Suprapubic skin (tissue), 4 donors: ENCODE measurements at regions not wholly inside any gene's neighbourhood (a gene's known extent, or its start where the extent isn't known, plus 50 kb on each side); places are given as distances from the start of the nearest gene placed in this dataset.

ENCODE experiments used
- DNase-seq, 2 donors: peaks; one replicate each; pipeline ENCODE4 v3.0.0-alpha.2; 2019; ENCODE audit warnings: low spot score in 2 of 2
- H3K27ac ChIP-seq: fragments of 200-600 bp; sonication (generic); one replicate; pipeline ENCODE4 v1.5.1; 2019
- H3K27me3 ChIP-seq: fragments of 200-600 bp; sonication (generic); one replicate; pipeline ENCODE4 v1.5.1; 2019
- H3K36me3 ChIP-seq: fragments of 200-600 bp; sonication (generic); one replicate; pipeline ENCODE4 v1.5.1; 2019
- H3K4me1 ChIP-seq: fragments of 200-600 bp; sonication (generic); one replicate; pipeline ENCODE4 v1.5.1; 2019
- H3K4me3 ChIP-seq: fragments of 200-600 bp; sonication (generic); one replicate; pipeline ENCODE4 v1.5.1; 2019; ENCODE audit warnings: mild to moderate bottlenecking
- H3K9me3 ChIP-seq: fragments of 200-600 bp; sonication (generic); one replicate; pipeline ENCODE4 v1.5.1; 2019
- CTCF ChIP-seq, 2 donors: fragments of 200-600 bp in 1 of 2; fragments of 450-650 bp in 1 of 2; sonication (generic) in 1 of 2; IDR thresholded peaks; one replicate each; pipeline ENCODE4 v1.5.1; 2016 to 2019; ENCODE audit warnings: antibody characterized with exemption in 2 of 2, mild to moderate bottlenecking in 1 of 2, moderate library complexity in 1 of 2
- EP300 ChIP-seq: sonication (generic); formaldehyde crosslinking; IDR thresholded peaks from one replicate; pipeline ENCODE4 v1.6.1; 2017; ENCODE audit warnings: antibody characterized with exemption
- POLR2A ChIP-seq, 2 donors: fragments of 450-650 bp; IDR thresholded peaks; one replicate each; pipeline ENCODE4 v1.6.1; 2017; ENCODE audit warnings: antibody characterized with exemption in 2 of 2, mild to moderate bottlenecking in 2 of 2, moderate library complexity in 2 of 2
- POLR2AphosphoS5 ChIP-seq, 3 donors: sonication (generic); formaldehyde crosslinking; IDR thresholded peaks; one replicate each; pipeline ENCODE4 v1.6.1; 2017; ENCODE audit warnings: antibody characterized with exemption in 3 of 3
- WGBS: methylation state at CpG from one replicate; pipeline ENCODE4 v1.1.5; 2018; 5-methylcytosine and 5-hydroxymethylcytosine counted together

GRCh38 chr15:75126864-75127580 is 74.7 kb upstream of the C15orf39 start:
- TF ChIP-seq POLR2AphosphoS5 (IDR thresholded peaks at IDR 0.05) (no peak), CTCF (IDR thresholded peaks at IDR 0.05) (no peak), EP300 (no peak), POLR2A (IDR thresholded peaks at IDR 0.05) (no peak)
- no peaks in the 10 kb centered on the region for H3K27me3 ChIP-seq
- no peaks in the 10 kb centered on the region for H3K9me3 ChIP-seq
- peaks cover 17% of the 10 kb centered on the region for H3K4me1 ChIP-seq
- no peaks in the 10 kb centered on the region for H3K36me3 ChIP-seq
- H3K27ac ChIP-seq = no peak overlapping the region
- H3K4me3 ChIP-seq = no peak overlapping the region
- DNase-seq = no peak
- WGBS = 92% methylated on average over 10 of the region's 10 CpGs

- Histone ChIP-seq H3K27me3 (no peaks in the 10 kb centered on the region), H3K9me3 (no peaks in the 10 kb centered on the region), H3K27ac (no peak overlapping the region), H3K4me1 (peaks cover 6% of the 10 kb centered on the region), H3K36me3 (no peaks in the 10 kb centered on the region), H3K4me3 (no peak overlapping the region)
- DNase-seq = no peak
- TF ChIP-seq CTCF (IDR thresholded peaks at IDR 0.05) (no peak), EP300 (no peak), POLR2A (IDR thresholded peaks at IDR 0.05) (no peak), POLR2AphosphoS5 (IDR thresholded peaks at IDR 0.05) (no peak)
- 78% methylated on average over 4 of the region's 4 CpGs for WGBS
Observed at GRCh38 chr15:75129788-75130187, 71.9 kb upstream of the C15orf39 start.

- no peaks in the 10 kb centered on the region for H3K27me3 ChIP-seq
- no peak overlapping the region for H3K4me3 ChIP-seq
- DNase-seq = no peak
- no peak overlapping the region for H3K27ac ChIP-seq
- H3K4me1 ChIP-seq = peaks cover 2% of the 10 kb centered on the region
- TF ChIP-seq EP300 (no peak), POLR2AphosphoS5 (IDR thresholded peaks at IDR 0.05) (no peak), CTCF (IDR thresholded peaks at IDR 0.05) (no peak)
- no peaks in the 10 kb centered on the region for H3K36me3 ChIP-seq
- 84% methylated on average over 1 of the region's 1 CpG for WGBS
- no peaks in the 10 kb centered on the region for H3K9me3 ChIP-seq
Observed at GRCh38 chr15:75131269-75131643, 70.4 kb upstream of the C15orf39 start.

GRCh38 chr15:75134748-75135147 is 66.9 kb upstream of the C15orf39 start:
- H3K4me1 ChIP-seq = peaks cover 9% of the 10 kb centered on the region
- no peak for DNase-seq
- no peak overlapping the region for H3K27ac ChIP-seq
- no peaks in the 10 kb centered on the region for H3K36me3 ChIP-seq
- 100% methylated on average over 2 of the region's 2 CpGs for WGBS
- no peak overlapping the region for H3K4me3 ChIP-seq
- H3K27me3 ChIP-seq = no peaks in the 10 kb centered on the region
- no peaks in the 10 kb centered on the region for H3K9me3 ChIP-seq
- TF ChIP-seq EP300 = no peak
- TF ChIP-seq POLR2AphosphoS5 (IDR thresholded peaks at IDR 0.05) = no peak
- no peak for TF ChIP-seq CTCF (IDR thresholded peaks at IDR 0.05)
- no peak for TF ChIP-seq POLR2A (IDR thresholded peaks at IDR 0.05)

GRCh38 chr15:75136118-75136517 is 65.6 kb upstream of the C15orf39 start:
- no peak for TF ChIP-seq CTCF (IDR thresholded peaks at IDR 0.05)
- TF ChIP-seq POLR2AphosphoS5 (IDR thresholded peaks at IDR 0.05) = no peak
- TF ChIP-seq POLR2A (IDR thresholded peaks at IDR 0.05) = no peak
- no peak for TF ChIP-seq EP300

More at GRCh38 chr15:75136118-75136517, 65.6 kb upstream of the C15orf39 start:
- 59% methylated on average over 3 of the region's 3 CpGs for WGBS
- Histone ChIP-seq H3K4me1 (peaks cover 7% of the 10 kb centered on the region), H3K36me3 (no peaks in the 10 kb centered on the region), H3K9me3 (no peaks in the 10 kb centered on the region), H3K4me3 (no peak overlapping the region), H3K27ac (no peak overlapping the region), H3K27me3 (no peaks in the 10 kb centered on the region)
- DNase-seq = no peak
